Upper lobe of right lung (tissue), 1 donor: ENCODE measurements at regions not wholly inside any gene's neighbourhood (a gene's known extent, or its start where the extent isn't known, plus 50 kb on each side); places are given as distances from the start of the nearest gene placed in this dataset.
"Not testable (repeated sequence)": the region's sequence is repeated elsewhere in the genome, so short reads cannot be mapped to it uniquely, and the experiment has no call there.

Experiments used
- ATAC-seq: fragments of 200-7000 bp; cut with Tn5 transposase; one replicate; pipeline ENCODE4 v1.9.1; 2020; ENCODE audit warnings: mild to moderate bottlenecking, moderate library complexity
- DNase-seq: peaks from one replicate; pipeline ENCODE4 v3.0.0-alpha.2; 2020
- H3K27ac ChIP-seq: fragments of 200-600 bp; one replicate; pipeline ENCODE4 v1.8.0; 2022
- H3K27me3 ChIP-seq: fragments of 200-600 bp; one replicate; pipeline ENCODE4 v1.8.0; 2022; ENCODE audit warnings: mild to moderate bottlenecking
- H3K36me3 ChIP-seq: fragments of 200-600 bp; one replicate; pipeline ENCODE4 v1.8.0; 2022
- H3K4me1 ChIP-seq: fragments of 200-600 bp; one replicate; pipeline ENCODE4 v1.8.0; 2022
- H3K4me3 ChIP-seq: fragments of 200-600 bp; one replicate; pipeline ENCODE4 v1.8.0; 2022; ENCODE audit warnings: mild to moderate bottlenecking
- H3K9me3 ChIP-seq: fragments of 200-600 bp; one replicate; pipeline ENCODE4 v1.8.0; 2022
- CTCF ChIP-seq: fragments of 200-600 bp; IDR thresholded peaks from one replicate; pipeline ENCODE4 v1.8.0; 2022; ENCODE audit warnings: antibody characterized with exemption
- intact Hi-C: fragments of 100-400 bp; cut with DNase I; formaldehyde crosslinking; loops from one replicate; pipeline ENCODE4 v1.11.0; 2022
- donor health status: DM: no; HTN: yes; CAD: no; lungs with severe emphysema.

- intact Hi-C loops = no loop called here
These were observed 175.5 kb upstream of the OLFM3 start for GRCh38 chr1:102172200-102172599.

GRCh38 chr1:102163799-102164198 is 167.1 kb upstream of the OLFM3 start:
- H3K27me3 ChIP-seq = no peaks in the 10 kb centered on the region
- DNase-seq (no peak), ATAC-seq (no peak)
- no peaks in the 10 kb centered on the region for H3K4me1 ChIP-seq
- no peaks in the 10 kb centered on the region for H3K36me3 ChIP-seq
- no peaks in the 10 kb centered on the region for H3K9me3 ChIP-seq
- no peak for TF ChIP-seq CTCF
- intact Hi-C loops = no loop called here
- no peak overlapping the region for H3K4me3 ChIP-seq
- no peak overlapping the region for H3K27ac ChIP-seq

More at GRCh38 chr1:102172200-102172599, 175.5 kb upstream of the OLFM3 start:
- no peak overlapping the region for H3K27ac ChIP-seq
- ATAC-seq (no peak), DNase-seq (no peak)
- no peaks in the 10 kb centered on the region for H3K27me3 ChIP-seq
- H3K4me1 ChIP-seq = no peaks in the 10 kb centered on the region
- no peak for TF ChIP-seq CTCF
- no peaks in the 10 kb centered on the region for H3K9me3 ChIP-seq
- H3K4me3 ChIP-seq = no peak overlapping the region
- no peaks in the 10 kb centered on the region for H3K36me3 ChIP-seq

- H3K4me1 ChIP-seq = no peaks in the 10 kb centered on the region
- H3K27ac ChIP-seq = no peak overlapping the region
- no peak for DNase-seq
- intact Hi-C loops = no loop called here
- no peaks in the 10 kb centered on the region for H3K27me3 ChIP-seq
- no peak overlapping the region for H3K4me3 ChIP-seq
- no peak for ATAC-seq
- no peaks in the 10 kb centered on the region for H3K36me3 ChIP-seq
- no peaks in the 10 kb centered on the region for H3K9me3 ChIP-seq
- TF ChIP-seq CTCF = no peak
These were observed 154.5 kb upstream of the OLFM3 start for GRCh38 chr1:102151242-102151641.

GRCh38 chr1:102120910-102121309 is 124.2 kb upstream of the OLFM3 start:
- no peak for ATAC-seq
- DNase-seq = no peak
- no peaks in the 10 kb centered on the region for H3K27me3 ChIP-seq
- no peak overlapping the region for H3K27ac ChIP-seq
- TF ChIP-seq CTCF = no peak
- H3K36me3 ChIP-seq = no peaks in the 10 kb centered on the region
- no peaks in the 10 kb centered on the region for H3K9me3 ChIP-seq
- intact Hi-C loops = no loop called here
- H3K4me1 ChIP-seq = no peaks in the 10 kb centered on the region
- H3K4me3 ChIP-seq = no peak overlapping the region

GRCh38 chr1:102118150-102118549 is 121.4 kb upstream of the OLFM3 start:
- intact Hi-C loops = no loop called here
- ATAC-seq (no peak), DNase-seq (no peak)
- Histone ChIP-seq H3K27me3 (no peaks in the 10 kb centered on the region), H3K27ac (no peak overlapping the region), H3K4me3 (no peak overlapping the region), H3K9me3 (no peaks in the 10 kb centered on the region), H3K36me3 (no peaks in the 10 kb centered on the region), H3K4me1 (no peaks in the 10 kb centered on the region)
- no peak for TF ChIP-seq CTCF

GRCh38 chr1:102110586-102110985 is 113.9 kb upstream of the OLFM3 start:
- no peaks in the 10 kb centered on the region for H3K9me3 ChIP-seq
- ATAC-seq (no peak), DNase-seq (no peak)
- no peaks in the 10 kb centered on the region for H3K27me3 ChIP-seq
- intact Hi-C loops = no loop called here
- H3K36me3 ChIP-seq = no peaks in the 10 kb centered on the region
- H3K27ac ChIP-seq = no peak overlapping the region
- H3K4me1 ChIP-seq = no peaks in the 10 kb centered on the region
- no peak for TF ChIP-seq CTCF
- no peak overlapping the region for H3K4me3 ChIP-seq

- H3K36me3 ChIP-seq, H3K27me3 ChIP-seq, H3K27ac ChIP-seq, H3K4me3 ChIP-seq, ATAC-seq, H3K9me3 ChIP-seq, intact Hi-C loops, H3K4me1 ChIP-seq, DNase-seq: not testable (repeated sequence)
These were observed 112.8 kb upstream of the OLFM3 start for GRCh38 chr1:102109493-102109892.
